ENCODE measurements at regions not wholly inside any gene's neighbourhood (a gene's known extent, or its start where the extent isn't known, plus 50 kb on each side); places are given as distances from the start of the nearest gene placed in this dataset.

- ATAC-seq (no peak), DNase-seq (no peak)
- TF ChIP-seq POLR2A (IDR thresholded peaks at IDR 0.05) = no peak
- TF ChIP-seq CTCF (IDR thresholded peaks at IDR 0.05 in 4 of 5, conservative IDR thresholded peaks at IDR 0.05 in 1 of 5) = no peak
- H3K27ac ChIP-seq = no peak overlapping the region
- intact Hi-C loops (cut with DNase I; ENCODE audit: low total_unique reads) = loop anchor here (10.0 kb wide), 1 partner anchor 366 kb away; no protein-coding TSS in a partner anchor
- in situ Hi-C loops (cut with MboI; ENCODE audit: low sequenced_read_pairs in 4 of 4) = no loop called here
- no peak overlapping the region for H3K4me3 ChIP-seq
- no peaks in the 10 kb centered on the region for H3K36me3 ChIP-seq
- no peaks in the 10 kb centered on the region for H3K4me1 ChIP-seq
- no peaks in the 10 kb centered on the region for H3K9me3 ChIP-seq
- H3K27me3 ChIP-seq = no peaks in the 10 kb centered on the region
Measured at GRCh38 chr3:187801152-187801551, 55.9 kb upstream of the BCL6 start.

GRCh38 chr3:187802203-187802927 lies 57.1 kb upstream of the BCL6 start:
- TF ChIP-seq POLR2A (IDR thresholded peaks at IDR 0.05) = no peak
- TF ChIP-seq CTCF (IDR thresholded peaks at IDR 0.05 in 4 of 5, conservative IDR thresholded peaks at IDR 0.05 in 1 of 5) = no peak
- H3K4me3 ChIP-seq = no peak overlapping the region
- DNase-seq (no peak), ATAC-seq (no peak)
- no peaks in the 10 kb centered on the region for H3K9me3 ChIP-seq
- H3K27me3 ChIP-seq = no peaks in the 10 kb centered on the region
- intact Hi-C loops (cut with DNase I; ENCODE audit: low total_unique reads) = loop anchor here (10.0 kb wide), 1 partner anchor 368 kb away; no protein-coding TSS in a partner anchor
- no peak overlapping the region for H3K27ac ChIP-seq
- in situ Hi-C loops (cut with MboI; ENCODE audit: low sequenced_read_pairs in 4 of 4) = no loop called here
- no peaks in the 10 kb centered on the region for H3K36me3 ChIP-seq
- H3K4me1 ChIP-seq = no peaks in the 10 kb centered on the region

- TF ChIP-seq CTCF (IDR thresholded peaks at IDR 0.05 in 4 of 5, conservative IDR thresholded peaks at IDR 0.05 in 1 of 5) = no peak
- TF ChIP-seq POLR2A (IDR thresholded peaks at IDR 0.05) = no peak
- no peak for DNase-seq
- Histone ChIP-seq H3K27me3 (no peaks in the 10 kb centered on the region), H3K27ac (no peak overlapping the region), H3K4me3 (no peak overlapping the region), H3K4me1 (no peaks in the 10 kb centered on the region), H3K9me3 (no peaks in the 10 kb centered on the region), H3K36me3 (no peaks in the 10 kb centered on the region)
- intact Hi-C loops (cut with DNase I; ENCODE audit: low total_unique reads) (loop anchor here (10.0 kb wide), 1 partner anchor 368 kb away; no protein-coding TSS in a partner anchor), in situ Hi-C loops (cut with MboI; ENCODE audit: low sequenced_read_pairs in 4 of 4) (no loop called here)
- no peak for ATAC-seq
Measured at GRCh38 chr3:187802928-187803259, 57.6 kb upstream of the BCL6 start.

- ATAC-seq = no peak
- in situ Hi-C loops (cut with MboI; ENCODE audit: low sequenced_read_pairs in 4 of 4) = no loop called here
- H3K27ac ChIP-seq = no peak overlapping the region
- intact Hi-C loops (cut with DNase I; ENCODE audit: low total_unique reads) = loop anchor here (10.0 kb wide), 1 partner anchor 369 kb away; no protein-coding TSS in a partner anchor
- no peaks in the 10 kb centered on the region for H3K27me3 ChIP-seq
- DNase-seq = no peak
- no peaks in the 10 kb centered on the region for H3K4me1 ChIP-seq
- H3K36me3 ChIP-seq = no peaks in the 10 kb centered on the region
- no peak overlapping the region for H3K4me3 ChIP-seq
- no peaks in the 10 kb centered on the region for H3K9me3 ChIP-seq
- TF ChIP-seq POLR2A (IDR thresholded peaks at IDR 0.05) = no peak
- TF ChIP-seq CTCF (IDR thresholded peaks at IDR 0.05 in 4 of 5, conservative IDR thresholded peaks at IDR 0.05 in 1 of 5) = no peak
Measured at GRCh38 chr3:187804120-187804744, 59.0 kb upstream of the BCL6 start.

Data from gastrocnemius medialis (tissue), 4 donors.